HG03521 (cell line): ENCODE measurements at regions not wholly inside any gene's neighbourhood (a gene's known extent, or its start where the extent isn't known, plus 50 kb on each side); places are given as distances from the start of the nearest gene placed in this dataset.
"Not testable (repeated sequence)": the region's sequence is repeated elsewhere in the genome, so short reads cannot be mapped to it uniquely, and the experiment has no call there.

Experiments
- ATAC-seq: cut with Tn5 transposase; IDR thresholded peaks from one replicate; pipeline ENCODE4 v1.9.1; 2021; ENCODE audit warnings: mild to moderate bottlenecking, moderate library complexity; ENCODE audit not compliant: unreplicated experiment

DNA sequence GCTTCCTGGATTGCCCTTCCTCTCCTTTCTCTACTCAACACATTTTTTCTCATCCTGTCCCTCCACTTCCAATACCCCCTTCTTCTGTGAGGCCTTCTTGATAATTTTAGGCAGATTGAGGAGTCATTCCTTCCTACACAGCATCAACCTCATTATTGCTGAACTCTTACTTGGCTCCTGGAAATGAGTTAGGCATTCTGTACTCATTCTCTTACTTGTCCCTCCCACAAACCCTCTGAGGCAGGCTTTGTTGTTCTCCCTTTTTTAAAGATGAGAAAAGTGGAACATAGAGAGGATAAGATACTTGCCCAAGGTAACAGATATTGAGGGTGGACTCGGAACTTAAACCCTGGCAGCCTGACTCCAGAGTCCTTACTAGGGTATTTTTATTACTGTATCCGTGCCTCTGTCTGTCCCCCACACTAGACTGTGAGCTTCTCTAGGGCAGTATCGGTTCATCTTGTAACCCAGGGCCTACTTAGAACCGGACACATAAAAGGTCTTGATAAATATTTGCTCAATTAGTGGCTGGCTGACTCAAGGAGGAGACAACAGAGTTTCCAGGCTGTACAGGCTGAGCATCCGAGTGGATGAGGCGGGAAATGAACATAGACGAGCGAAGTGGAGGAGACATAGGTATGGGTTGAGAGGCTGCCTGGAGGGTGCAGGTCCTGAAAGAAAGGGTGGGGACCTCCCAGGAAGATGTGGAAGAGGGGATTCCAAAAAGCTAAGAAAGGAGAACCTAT lies 148.7 kb upstream of the ATP2B2 start:
- no peak for ATAC-seq

DNA sequence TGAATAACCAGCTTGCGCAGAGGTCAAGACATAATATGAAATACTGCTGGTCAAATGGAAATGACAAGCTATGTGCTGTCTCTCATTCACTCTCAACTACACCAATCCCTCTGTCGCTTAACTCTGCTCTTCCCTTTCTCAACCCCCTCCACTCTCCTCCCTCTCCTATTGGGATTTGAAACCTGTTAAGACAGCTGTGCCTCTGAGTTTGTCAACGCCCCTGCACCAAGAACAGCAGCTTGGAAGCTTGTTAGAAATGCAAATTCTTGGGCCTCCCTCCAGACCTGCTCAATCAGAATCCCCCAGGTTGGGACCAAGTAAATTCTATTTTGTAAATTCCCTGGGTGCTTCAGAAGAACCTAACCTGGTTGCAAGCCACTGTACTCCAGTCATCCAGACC lies 149.7 kb upstream of the ATP2B2 start:
- ATAC-seq, result no peak

DNA sequence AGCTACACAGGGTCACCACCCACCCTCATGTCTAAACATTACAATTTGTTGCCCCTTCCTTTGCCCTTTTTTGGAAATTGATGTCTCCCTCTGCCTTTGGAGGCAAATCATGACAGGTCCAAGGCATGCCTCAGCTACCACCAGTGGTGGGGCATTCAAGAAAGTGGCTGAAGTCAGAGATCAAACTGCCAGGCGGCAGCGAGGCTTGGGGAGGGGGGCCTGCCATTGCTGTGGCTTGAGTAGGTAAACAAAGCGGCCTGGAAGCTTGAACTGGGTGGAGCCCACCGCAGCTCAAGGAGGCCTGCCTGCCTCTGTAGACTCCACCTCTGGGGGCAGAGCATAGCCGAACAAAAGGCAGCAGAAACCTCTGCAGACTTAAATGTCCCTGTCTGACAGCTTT lies 152.0 kb upstream of the ATP2B2 start:
- ATAC-seq, result not testable (repeated sequence)

DNA sequence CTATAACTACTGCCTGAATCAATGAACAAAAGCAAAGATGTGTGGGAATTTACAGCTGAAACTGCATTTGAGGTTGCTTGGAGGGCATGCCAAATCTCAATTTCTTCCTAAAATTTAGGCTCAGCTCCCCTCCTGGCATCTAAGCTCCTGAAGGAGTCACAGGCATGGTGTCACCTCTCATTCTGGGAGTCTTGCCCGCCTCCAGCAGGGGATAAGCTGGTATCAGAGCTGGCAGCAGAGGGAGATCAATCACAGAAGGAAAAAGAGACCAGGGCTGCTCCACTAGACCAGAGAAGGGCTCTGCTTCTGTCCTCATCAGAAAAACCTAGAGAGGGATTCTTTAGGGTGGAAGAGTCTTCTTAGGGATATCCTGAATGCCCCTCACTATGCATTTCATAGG lies 150.4 kb upstream of the SLC6A11 start:
- no peak for ATAC-seq

DNA sequence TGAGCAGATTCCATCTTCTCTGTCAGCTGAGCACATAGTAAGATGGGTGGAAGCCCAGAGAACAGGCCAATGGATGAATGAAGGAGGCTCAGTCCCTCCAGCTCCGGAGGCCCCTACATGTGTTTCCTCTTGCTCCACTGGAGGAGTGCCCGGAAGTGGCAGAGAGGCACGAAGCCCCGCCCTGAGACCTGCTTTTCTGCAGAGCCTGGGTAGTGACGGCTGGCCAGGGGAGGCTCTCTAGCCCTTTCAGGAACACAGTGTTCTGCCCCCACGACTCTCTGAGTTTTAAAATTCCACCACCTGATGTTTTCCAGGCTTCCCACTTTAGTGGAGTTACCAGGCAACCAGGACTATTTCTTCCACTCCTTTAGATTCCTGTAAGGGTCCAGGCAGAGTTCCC lies 149.4 kb upstream of the SLC6A11 start:
- ATAC-seq, result no peak

DNA sequence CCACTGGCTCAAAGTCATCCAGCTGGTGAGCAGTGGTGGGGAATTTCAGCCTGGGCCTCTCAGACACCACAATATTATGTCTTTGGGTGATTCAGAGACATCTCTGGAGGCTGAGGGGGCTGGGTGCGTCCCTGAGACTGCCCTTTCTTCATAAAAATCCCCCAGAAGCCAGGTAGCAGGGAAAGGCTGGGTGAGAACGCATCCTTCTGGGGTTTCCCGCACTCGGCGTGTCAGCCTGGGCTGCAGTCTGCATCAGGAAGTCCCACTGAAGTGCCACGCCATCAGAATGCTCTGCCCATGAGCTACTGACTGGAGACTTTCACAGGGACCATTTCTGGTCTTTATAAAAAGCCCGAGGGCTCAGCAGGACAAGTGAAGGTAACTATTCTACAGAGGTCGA lies 148.8 kb upstream of the SLC6A11 start:
- ATAC-seq, result no peak

DNA sequence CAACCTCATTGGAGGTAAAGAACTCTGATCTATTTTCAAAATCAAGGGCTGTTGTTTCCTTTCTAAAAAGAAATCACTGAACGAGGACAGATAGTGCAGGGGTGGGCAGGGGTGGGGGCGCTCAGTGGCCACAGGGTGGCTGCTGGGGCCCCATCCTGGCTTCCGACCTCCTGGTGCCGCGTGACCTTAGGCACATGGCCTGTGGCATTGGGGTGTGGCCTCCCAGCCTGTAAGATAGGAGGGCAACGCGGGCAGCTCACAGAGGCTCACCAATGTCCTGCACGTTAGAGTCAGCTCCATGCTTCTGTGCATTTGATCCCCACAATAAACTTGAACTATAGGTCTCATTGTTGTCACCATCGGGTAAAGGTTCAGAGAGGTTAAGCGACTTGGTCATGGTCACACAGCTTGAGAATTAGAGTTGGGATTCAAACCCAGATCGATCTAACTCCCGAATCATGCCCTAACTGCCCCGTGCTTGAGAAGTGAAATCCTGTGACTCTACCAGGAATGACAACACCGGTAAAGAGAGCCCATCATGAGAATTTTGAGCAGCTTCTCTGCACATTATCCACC lies 148.0 kb upstream of the SLC6A11 start:
- ATAC-seq, result no peak

DNA sequence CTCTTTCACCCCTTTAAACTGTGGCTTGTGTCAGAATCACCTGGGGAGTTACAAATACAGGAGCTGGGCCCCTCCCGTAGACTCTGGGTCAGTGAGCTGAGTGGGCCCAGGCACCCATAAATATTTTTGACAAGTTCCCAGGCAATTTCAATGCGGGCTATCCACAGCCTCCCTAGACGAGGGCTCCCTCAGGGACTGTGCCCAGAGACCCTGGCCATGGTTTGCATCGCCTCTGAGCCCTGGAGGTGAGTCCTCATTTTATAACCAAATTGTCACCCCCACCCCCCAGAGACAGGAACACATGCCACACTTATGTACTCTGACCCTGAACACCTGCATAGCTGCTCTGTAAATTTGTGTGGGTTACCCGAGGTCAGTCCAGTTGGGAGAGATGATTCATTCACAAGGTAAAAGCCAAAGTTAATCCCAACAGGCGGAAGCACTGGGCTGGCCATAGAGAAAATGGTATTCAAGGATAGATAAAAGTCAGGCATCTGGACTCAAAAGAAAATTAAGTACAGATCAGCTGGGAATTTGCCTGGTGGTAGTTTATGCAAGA lies 146.5 kb upstream of the SLC6A11 start:
- no peak for ATAC-seq

DNA sequence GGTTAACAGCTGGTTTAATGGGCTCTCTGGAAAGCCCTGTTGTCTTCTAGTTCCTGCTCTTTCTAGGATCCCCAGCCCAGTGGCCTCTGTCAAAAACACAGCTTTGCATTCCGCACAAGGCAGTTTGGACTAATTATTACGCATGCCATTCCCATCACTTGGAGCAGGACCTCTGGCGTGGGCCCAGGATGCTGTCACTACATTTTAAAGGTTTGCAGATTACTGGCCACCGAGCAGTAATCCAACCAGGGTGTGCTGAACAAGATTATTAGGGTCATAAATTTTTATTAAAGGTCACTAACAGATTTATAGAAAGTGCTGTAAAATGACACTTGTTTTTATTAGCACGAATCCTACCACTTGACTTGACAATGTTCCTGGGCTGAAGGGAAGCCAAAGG lies 143.6 kb upstream of the SLC6A11 start:
- no peak for ATAC-seq

DNA sequence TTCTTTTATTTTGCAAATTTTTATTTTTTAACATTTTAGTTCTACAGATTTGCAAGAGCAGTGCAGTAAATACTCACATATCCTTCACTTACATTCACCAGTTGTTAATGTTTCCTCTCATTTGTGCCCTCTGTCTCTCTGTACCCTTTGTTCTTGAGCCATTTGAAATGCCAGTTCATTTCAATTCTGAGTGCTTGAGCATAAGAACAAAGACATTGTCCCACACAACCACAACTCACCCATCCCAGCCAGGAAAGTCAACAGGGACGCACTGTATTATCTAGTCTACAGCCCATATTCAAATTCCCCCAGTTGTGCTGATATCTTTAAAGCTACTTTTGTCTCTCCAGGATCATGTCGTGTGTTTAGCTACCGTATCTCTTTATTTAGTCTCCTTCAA lies 141.4 kb upstream of the SLC6A11 start:
- ATAC-seq, result no peak

DNA sequence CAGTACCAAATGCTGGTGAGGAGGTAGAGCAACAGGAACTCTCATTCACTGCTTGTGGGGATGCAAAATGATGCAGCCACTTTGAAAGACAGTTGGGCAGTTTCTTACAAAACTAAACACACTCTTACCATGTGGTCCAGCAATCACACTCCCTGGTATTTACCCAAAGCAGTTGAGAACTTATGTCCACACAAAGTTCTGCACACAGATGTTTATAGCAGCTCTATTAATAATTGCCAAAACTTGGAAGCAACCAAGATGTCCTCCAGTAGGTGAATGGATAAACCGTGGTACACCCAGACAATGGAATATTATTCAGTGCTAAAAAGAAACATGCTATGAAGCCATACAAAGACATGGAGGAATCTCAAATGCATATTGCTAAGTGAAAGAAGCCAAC lies 139.1 kb upstream of the SLC6A11 start:
- no peak for ATAC-seq

DNA sequence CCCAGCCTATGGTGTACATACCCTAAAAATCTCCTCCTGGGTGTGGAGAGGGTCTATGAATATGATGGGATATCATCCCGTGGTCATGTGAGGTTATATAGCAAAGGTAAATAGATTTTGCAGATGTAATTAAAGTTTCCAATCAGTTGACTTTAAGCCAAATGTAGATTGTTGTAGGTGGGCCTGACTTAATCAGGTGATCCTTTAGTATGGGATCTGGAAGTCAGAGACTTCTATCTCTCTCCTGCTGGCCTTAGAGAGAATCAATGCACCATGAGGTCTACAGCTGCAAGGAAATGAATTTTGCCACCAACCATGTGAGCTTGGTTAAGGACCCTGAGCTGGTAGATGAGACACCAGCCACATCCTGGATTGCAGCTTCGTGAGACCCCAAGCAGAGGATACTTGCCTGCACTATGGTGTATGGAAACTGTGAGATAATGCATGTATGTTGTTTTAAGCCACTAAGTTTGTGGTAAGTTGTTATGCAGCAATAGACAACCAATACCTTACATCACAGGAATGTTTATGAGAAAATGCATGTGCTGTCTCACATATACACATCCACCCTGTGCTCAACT lies 137.1 kb upstream of the SLC6A11 start:
- no peak for ATAC-seq

DNA sequence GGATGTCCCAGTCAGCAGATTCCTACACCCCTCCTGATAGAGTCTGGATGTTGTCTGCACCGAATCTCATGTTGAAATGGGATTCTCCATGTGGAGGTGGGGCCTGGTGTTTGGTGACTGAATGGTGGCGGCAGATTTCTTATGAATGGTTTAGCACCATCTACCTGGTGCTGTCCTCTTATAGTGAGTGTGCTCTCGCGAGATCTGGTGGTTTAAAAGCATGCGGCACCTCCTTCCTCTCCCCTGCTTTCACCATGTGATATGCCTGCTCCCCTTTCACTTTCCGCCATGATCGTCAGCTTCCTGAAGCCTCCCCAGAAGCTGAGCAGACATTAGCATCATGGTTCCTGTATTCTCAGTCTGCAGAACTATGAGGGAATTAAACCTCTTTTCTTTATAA lies 135.2 kb upstream of the SLC6A11 start:
- no peak for ATAC-seq

DNA sequence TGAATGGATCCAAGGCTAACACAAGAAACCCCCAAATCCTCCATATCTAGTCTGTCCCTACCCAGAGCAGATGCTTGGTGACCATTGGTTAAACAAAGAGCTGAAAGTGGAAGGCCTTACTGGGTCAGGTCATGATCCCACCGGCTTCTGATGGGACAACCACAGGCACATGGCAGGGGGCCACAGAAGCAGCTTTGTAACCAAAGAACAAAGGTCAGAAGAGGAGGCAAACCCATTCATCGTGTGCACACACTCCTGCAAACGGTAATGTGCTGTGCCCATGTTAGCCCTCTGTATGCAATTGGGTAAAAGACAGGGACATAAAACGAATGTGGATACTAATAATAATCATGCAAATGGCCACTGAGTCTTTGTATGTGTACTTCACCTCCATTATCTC lies 133.3 kb upstream of the SLC6A11 start:
- no peak for ATAC-seq

DNA sequence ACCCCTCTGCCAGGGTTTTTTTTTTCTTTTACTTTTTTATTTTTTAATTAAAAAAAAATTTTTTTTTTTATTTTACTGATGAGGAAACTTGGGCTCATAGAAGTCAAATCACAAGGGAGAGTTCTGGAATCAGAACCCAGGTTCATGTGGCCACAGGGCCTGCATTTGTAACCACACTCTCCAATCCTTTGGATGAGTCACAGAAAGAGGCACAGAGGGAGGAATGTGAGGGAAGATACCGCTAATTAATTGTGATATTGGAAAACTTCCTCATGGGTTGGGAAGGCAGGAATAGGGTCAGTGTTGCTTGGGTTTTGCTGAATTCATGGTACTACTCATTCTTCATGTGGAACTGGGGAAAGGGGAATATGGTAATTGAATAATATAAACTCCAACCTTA lies 132.9 kb upstream of the SLC6A11 start:
- ATAC-seq, result no peak

DNA sequence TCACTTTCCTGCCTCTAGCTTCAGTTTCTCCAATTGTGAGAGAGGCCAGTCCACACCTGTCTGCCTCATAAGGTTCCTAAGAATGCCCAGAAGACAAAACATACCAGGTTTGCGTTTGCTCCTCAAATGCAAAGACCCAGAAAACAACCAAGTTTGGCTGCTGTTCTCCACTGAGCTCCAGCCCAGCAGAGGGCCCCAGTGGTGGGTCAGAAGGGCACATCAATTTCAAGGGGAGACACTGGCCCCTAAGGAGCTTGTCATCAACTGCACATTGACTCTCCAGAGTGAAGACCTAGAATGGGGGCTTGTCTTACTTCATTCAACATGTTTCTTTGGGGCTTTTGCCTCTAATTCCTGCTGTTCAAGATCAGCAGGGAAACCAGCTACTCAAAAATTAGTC lies 127.9 kb upstream of the SLC6A11 start:
- ATAC-seq, result no peak

DNA sequence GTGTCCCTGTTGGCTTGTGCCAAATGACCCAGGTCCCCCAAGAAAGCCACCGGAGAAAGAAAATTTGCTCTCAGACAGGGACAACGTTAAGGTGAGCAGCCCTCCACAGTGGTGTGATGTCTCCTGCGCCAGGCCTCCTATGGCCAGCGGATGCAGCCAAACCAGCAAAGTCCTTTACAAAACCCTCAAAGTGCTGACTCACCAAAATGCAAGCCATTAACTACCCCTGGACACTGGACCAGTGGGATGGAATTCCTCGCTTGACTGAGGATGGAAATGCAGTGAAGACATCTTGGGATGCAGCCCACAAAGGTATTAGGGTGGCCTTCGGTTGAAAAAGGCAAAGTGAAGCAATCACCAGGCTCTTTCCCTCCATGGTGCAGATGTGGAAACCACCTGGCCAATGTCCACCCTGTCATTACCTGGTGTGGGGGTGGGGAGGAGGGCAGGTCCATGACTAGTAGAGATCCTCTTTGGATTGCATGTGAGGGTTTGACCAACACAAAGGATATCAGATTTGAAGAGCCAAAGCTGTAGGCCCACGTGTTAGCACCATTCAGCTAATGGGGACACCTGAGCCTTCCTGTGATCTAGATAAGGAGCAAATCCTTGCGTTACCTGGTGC lies 127.4 kb upstream of the SLC6A11 start:
- no peak for ATAC-seq

DNA sequence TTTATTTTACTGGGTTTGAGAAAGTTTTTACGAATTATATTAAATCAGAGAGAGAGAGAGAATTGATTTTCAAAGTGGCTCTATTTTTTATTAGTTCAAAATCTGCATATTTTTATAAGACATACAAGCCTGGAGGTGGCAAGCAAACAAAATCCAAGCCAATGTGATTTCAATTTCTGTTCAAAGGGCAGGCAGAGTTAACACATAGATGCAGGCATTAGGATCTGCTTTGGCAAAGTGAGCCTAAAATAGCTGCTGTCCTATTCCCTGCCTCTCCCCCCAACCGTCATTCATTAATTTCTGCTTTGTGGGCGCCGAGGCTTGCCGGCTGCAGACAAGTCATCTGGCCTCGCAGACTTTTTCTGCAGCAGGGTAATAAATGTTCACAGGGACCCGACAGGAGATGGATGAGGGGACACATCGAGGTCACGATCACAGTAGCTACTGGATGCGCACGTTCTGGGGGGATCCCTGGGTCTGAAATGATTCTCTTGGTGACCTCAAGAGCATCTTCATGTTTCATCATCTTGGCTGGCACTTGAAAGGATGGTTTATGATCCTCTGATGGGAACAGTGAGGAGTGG lies 123.9 kb upstream of the SLC6A11 start:
- ATAC-seq, result no peak

DNA sequence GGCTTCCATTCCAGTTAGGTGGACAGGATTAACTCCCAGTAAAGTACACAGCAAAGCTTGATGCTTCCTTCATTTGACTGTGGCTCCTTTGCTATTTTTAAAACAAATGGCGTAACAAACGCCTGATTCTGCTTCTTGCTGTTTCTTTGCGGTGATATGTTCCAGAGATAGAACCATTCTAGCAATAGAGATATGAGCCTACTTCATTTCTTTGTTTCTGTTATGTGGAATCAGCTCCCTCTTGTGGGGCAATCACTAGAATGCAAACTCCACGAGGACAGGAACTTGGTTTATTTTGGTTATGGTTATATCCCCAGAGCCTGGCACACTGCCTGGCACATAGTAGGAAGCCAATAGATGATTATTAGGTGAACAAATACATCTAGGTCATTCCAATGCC lies 122.6 kb upstream of the SLC6A11 start:
- ATAC-seq, result no peak

DNA sequence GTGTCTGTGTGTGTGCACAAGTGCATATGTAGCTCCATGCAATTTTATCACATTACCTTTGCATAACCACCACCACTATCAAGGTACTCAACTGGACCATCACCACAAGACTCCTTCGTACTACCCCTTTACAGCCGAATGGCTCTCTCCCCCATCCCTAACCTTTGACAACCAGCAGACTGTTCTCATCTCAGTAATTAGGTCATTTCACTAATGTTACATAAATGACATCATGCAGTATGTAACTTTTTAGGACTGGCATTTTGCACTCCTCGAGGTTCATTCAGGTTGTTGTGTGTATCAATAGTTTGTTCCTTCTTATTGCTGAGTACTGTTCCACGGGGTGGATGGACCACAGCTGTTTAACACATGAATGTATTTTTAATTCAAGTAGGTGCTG lies 121.8 kb upstream of the SLC6A11 start:
- ATAC-seq, result no peak

DNA sequence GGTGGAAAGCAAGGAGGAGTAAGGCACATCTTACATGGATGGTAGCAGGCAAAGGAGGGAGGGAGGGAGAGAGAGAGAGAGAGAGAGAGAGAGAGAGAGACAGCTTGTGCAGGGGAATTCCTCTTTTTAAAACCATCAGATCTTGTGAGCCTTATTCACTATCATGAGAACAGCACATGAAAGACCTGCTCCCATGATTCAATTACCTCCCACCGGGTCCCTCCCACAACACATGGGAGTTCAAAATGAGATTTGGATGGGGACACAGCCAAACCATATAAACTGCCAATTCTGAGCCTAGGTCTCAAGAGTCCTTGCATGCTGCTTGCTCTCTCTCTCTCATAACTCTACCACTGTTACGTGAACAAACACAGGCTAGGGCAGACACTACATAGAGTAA lies 120.8 kb upstream of the SLC6A11 start:
- not testable (repeated sequence) for ATAC-seq
